WTC11 (cell line): ENCODE measurements at regions not wholly inside any gene's neighbourhood (a gene's known extent, or its start where the extent isn't known, plus 50 kb on each side); places are given as distances from the start of the nearest gene placed in this dataset.
A peak's percentile ranks its signal among the peaks of the same experiment; 100 is the strongest.

Experiments
- ATAC-seq: fragments of 200-7000 bp; cut with Tn5 transposase; 2 replicates; pipeline ENCODE4 v1.10.0; 2021; ENCODE audit warnings: mild to moderate bottlenecking, moderate library complexity
- CTCF ChIA-PET: fragments of 300-600 bp; sonication (Branson Sonifier 250); formaldehyde crosslinking; loops from one replicate; lab custom pipeline; 2021; ENCODE audit warnings: antibody characterized with exemption; lab: Charles Lee
- POLR2A ChIA-PET: fragments of 350-600 bp; sonication (Branson Sonifier 250); formaldehyde crosslinking; loops from one replicate; lab custom pipeline; 2021; ENCODE audit warnings: antibody characterized with exemption; lab: Charles Lee
- DNase-seq: peaks from one replicate; pipeline ENCODE4 v3.0.0; 2021; ENCODE audit warnings: low spot score
- H3K27ac Mint-ChIP-seq: 2 replicates; pipeline ENCODE4 v1.8.0; 2021; ENCODE audit warnings: mixed read lengths
- H3K27me3 Mint-ChIP-seq: 2 replicates; pipeline ENCODE4 v1.8.0; 2021; ENCODE audit warnings: low read depth, mild to moderate bottlenecking, moderate library complexity, mixed read lengths
- H3K36me3 Mint-ChIP-seq: 2 replicates; pipeline ENCODE4 v1.8.0; 2021; ENCODE audit warnings: mixed read lengths
- H3K4me1 Mint-ChIP-seq: 2 replicates; pipeline ENCODE4 v1.8.0; 2022; ENCODE audit warnings: mixed read lengths
- H3K4me3 Mint-ChIP-seq: 2 replicates; pipeline ENCODE4 v1.8.0; 2021; ENCODE audit warnings: mild to moderate bottlenecking, moderate library complexity, mixed read lengths
- H3K9me3 Mint-ChIP-seq: 2 replicates; pipeline ENCODE4 v1.8.0; 2021; ENCODE audit warnings: mixed read lengths
- EMX1 ChIP-seq: fragments of 250-450 bp; sonication (Bioruptor Pico); IDR thresholded peaks from 2 replicates; pipeline ENCODE4 v1.8.0; 2021; ENCODE audit warnings: mild to moderate bottlenecking
- FOXJ3 ChIP-seq: sonication (generic); formaldehyde crosslinking; IDR thresholded peaks from 2 replicates; pipeline ENCODE4 v1.9.0; 2021; ENCODE audit warnings: missing genetic modification reagents, mild to moderate bottlenecking, borderline replicate concordance
- GTF2I ChIP-seq: fragments of 250-450 bp; sonication (Bioruptor Pico); conservative IDR thresholded peaks from 2 replicates; pipeline ENCODE4 v1.4.0; 2021; ENCODE audit warnings: mild to moderate bottlenecking
- HMGA2 ChIP-seq: fragments of 250-450 bp; sonication (Bioruptor Pico); IDR thresholded peaks from 2 replicates; pipeline ENCODE4 v1.4.0; 2021; ENCODE audit warnings: mild to moderate bottlenecking, moderate library complexity
- OVOL2 ChIP-seq: fragments of 250-450 bp; sonication (Bioruptor Pico); IDR thresholded peaks from 2 replicates; pipeline ENCODE4 v1.9.0; 2021; ENCODE audit warnings: mild to moderate bottlenecking, borderline replicate concordance
- SP1 ChIP-seq: sonication (generic); formaldehyde crosslinking; conservative IDR thresholded peaks from 2 replicates; pipeline ENCODE4 v1.8.1; 2022; ENCODE audit warnings: missing genetic modification reagents
- ZNF263 ChIP-seq: sonication (generic); formaldehyde crosslinking; IDR thresholded peaks from 2 replicates; pipeline ENCODE4 v1.8.1; 2022; ENCODE audit warnings: low read depth, mild to moderate bottlenecking, moderate library complexity, missing genetic modification reagents
- ZNF416 ChIP-seq: fragments of 250-450 bp; sonication (Bioruptor Pico); IDR thresholded peaks from 2 replicates; pipeline ENCODE4 v1.9.0; 2021; ENCODE audit warnings: mild to moderate bottlenecking, inconsistent platforms
- TF ChIP-seq, protein P1 (sequence below): sonication (generic); formaldehyde crosslinking; IDR thresholded peaks from 2 replicates; pipeline ENCODE4 v1.8.0; 2023; ENCODE audit warnings: mild to moderate bottlenecking, missing genetic modification reagents
- TF ChIP-seq, protein P2 (sequence below): sonication (generic); formaldehyde crosslinking; IDR thresholded peaks from 2 replicates; pipeline ENCODE4 v1.8.1; 2022; ENCODE audit warnings: low read depth, missing genetic modification reagents, borderline replicate concordance
- TF ChIP-seq, protein P3 (sequence below): sonication (generic); formaldehyde crosslinking; IDR thresholded peaks from 2 replicates; pipeline ENCODE4 v1.8.1; 2023; ENCODE audit warnings: mild to moderate bottlenecking, missing genetic modification reagents
- TF ChIP-seq, protein P4 (sequence below): sonication (generic); formaldehyde crosslinking; IDR thresholded peaks from 2 replicates; pipeline ENCODE4 v1.8.1; 2023; ENCODE audit warnings: mild to moderate bottlenecking, missing genetic modification reagents, moderate library complexity
- TF ChIP-seq, protein P5 (sequence below): fragments of 250-450 bp; sonication (Bioruptor Pico); IDR thresholded peaks from 2 replicates; pipeline ENCODE4 v1.9.0; 2021; ENCODE audit warnings: moderate library complexity, mild to moderate bottlenecking, inconsistent platforms, borderline replicate concordance
- TF ChIP-seq, protein P6 (sequence below): sonication (generic); formaldehyde crosslinking; conservative IDR thresholded peaks from 2 replicates; pipeline ENCODE4 v1.8.1; 2022; ENCODE audit warnings: mild to moderate bottlenecking, missing genetic modification reagents
- TF ChIP-seq, protein P7 (sequence below): sonication (generic); formaldehyde crosslinking; IDR thresholded peaks from 2 replicates; pipeline ENCODE4 v1.8.1; 2022; ENCODE audit warnings: low read depth, mild to moderate bottlenecking, moderate library complexity, missing genetic modification reagents, borderline replicate concordance
- TF ChIP-seq, protein P8 (sequence below): fragments of 250-450 bp; sonication (Bioruptor Pico); IDR thresholded peaks from 2 replicates; pipeline ENCODE4 v1.9.0; 2021; ENCODE audit warnings: mild to moderate bottlenecking, borderline replicate concordance
- TF ChIP-seq, protein P9 (sequence below): sonication (generic); formaldehyde crosslinking; IDR thresholded peaks from 2 replicates; pipeline ENCODE4 v1.8.1; 2023; ENCODE audit warnings: mild to moderate bottlenecking, missing genetic modification reagents

DNA sequence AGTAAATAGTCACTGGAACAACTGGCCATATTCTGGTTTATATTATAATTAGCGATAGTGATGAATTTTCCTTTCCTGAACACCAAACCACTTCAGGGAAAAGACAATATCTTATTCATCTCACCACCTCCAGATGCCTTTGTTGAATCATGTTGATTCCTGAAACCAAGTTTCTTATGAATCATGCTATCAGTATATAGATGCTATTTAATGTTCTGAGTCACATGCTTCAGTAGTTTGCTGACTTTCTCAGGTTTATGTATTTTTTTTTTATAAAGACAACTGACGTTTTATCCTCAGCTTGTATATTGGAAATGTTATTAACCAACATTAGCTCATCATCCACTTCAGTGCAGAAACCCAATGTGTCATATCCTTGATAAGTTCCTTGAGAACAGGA is 710.2 kb upstream of the POU3F2 start (continued):
- TF ChIP-seq, protein P1, sequence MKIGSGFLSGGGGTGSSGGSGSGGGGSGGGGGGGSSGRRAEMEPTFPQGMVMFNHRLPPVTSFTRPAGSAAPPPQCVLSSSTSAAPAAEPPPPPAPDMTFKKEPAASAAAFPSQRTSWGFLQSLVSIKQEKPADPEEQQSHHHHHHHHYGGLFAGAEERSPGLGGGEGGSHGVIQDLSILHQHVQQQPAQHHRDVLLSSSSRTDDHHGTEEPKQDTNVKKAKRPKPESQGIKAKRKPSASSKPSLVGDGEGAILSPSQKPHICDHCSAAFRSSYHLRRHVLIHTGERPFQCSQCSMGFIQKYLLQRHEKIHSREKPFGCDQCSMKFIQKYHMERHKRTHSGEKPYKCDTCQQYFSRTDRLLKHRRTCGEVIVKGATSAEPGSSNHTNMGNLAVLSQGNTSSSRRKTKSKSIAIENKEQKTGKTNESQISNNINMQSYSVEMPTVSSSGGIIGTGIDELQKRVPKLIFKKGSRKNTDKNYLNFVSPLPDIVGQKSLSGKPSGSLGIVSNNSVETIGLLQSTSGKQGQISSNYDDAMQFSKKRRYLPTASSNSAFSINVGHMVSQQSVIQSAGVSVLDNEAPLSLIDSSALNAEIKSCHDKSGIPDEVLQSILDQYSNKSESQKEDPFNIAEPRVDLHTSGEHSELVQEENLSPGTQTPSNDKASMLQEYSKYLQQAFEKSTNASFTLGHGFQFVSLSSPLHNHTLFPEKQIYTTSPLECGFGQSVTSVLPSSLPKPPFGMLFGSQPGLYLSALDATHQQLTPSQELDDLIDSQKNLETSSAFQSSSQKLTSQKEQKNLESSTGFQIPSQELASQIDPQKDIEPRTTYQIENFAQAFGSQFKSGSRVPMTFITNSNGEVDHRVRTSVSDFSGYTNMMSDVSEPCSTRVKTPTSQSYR (CRISPR knock-in tag) = no peak

DNA sequence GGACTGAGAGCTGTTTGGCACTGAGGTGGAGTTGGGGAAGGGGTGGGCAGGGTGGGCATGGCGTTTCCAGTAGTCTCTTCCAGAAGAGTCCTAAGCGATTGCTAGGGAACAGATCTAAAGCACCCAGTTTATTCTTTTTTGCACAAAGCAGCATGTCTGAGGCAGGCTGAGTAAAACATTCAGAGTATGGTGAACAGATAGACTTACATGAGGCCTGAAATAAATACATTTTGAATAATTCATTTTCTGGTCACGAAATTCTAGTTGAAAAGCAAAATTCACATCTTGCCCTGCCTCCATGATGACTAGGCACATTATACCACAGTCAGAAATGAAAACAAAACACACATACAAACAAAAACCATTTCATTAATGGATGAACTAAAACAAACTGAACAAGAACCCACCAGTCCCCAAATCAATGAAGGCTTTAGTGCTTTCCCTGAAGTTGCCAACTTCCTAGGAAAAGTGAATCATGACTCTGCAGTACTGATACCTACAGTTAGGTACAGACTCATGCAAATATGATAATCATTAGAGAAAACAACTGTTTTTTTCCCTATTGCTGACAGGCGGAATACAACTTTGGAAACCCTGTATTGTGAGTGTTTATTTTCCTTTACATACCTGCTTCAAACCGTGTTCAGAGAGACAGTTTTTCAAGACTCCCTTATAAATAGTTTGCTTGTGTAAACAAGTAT is 702.9 kb upstream of the POU3F2 start:
- ATAC-seq (no peak), DNase-seq (no peak)
- POLR2A ChIA-PET = no interaction called here
- TF ChIP-seq ZNF416 (CRISPR knock-in tag) (no peak), GTF2I (no peak)
- TF ChIP-seq, protein P2, sequence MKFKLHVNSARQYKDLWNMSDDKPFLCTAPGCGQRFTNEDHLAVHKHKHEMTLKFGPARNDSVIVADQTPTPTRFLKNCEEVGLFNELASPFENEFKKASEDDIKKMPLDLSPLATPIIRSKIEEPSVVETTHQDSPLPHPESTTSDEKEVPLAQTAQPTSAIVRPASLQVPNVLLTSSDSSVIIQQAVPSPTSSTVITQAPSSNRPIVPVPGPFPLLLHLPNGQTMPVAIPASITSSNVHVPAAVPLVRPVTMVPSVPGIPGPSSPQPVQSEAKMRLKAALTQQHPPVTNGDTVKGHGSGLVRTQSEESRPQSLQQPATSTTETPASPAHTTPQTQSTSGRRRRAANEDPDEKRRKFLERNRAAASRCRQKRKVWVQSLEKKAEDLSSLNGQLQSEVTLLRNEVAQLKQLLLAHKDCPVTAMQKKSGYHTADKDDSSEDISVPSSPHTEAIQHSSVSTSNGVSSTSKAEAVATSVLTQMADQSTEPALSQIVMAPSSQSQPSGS = no peak
- TF ChIP-seq, protein P3, sequence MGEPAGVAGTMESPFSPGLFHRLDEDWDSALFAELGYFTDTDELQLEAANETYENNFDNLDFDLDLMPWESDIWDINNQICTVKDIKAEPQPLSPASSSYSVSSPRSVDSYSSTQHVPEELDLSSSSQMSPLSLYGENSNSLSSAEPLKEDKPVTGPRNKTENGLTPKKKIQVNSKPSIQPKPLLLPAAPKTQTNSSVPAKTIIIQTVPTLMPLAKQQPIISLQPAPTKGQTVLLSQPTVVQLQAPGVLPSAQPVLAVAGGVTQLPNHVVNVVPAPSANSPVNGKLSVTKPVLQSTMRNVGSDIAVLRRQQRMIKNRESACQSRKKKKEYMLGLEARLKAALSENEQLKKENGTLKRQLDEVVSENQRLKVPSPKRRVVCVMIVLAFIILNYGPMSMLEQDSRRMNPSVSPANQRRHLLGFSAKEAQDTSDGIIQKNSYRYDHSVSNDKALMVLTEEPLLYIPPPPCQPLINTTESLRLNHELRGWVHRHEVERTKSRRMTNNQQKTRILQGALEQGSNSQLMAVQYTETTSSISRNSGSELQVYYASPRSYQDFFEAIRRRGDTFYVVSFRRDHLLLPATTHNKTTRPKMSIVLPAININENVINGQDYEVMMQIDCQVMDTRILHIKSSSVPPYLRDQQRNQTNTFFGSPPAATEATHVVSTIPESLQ (CRISPR knock-in tag) = no peak
- TF ChIP-seq, protein P4, sequence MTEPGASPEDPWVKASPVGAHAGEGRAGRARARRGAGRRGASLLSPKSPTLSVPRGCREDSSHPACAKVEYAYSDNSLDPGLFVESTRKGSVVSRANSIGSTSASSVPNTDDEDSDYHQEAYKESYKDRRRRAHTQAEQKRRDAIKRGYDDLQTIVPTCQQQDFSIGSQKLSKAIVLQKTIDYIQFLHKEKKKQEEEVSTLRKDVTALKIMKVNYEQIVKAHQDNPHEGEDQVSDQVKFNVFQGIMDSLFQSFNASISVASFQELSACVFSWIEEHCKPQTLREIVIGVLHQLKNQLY (CRISPR knock-in tag) = no peak
- no peaks in the 10 kb centered on the region for H3K36me3 Mint-ChIP-seq
- CTCF ChIA-PET = no interaction called here
- H3K4me1 Mint-ChIP-seq = peaks cover 26% of the 10 kb centered on the region
- no peak overlapping the region for H3K27ac Mint-ChIP-seq
- H3K27me3 Mint-ChIP-seq = no peaks in the 10 kb centered on the region
- H3K9me3 Mint-ChIP-seq = no peaks in the 10 kb centered on the region
- H3K4me3 Mint-ChIP-seq = no peak overlapping the region

DNA sequence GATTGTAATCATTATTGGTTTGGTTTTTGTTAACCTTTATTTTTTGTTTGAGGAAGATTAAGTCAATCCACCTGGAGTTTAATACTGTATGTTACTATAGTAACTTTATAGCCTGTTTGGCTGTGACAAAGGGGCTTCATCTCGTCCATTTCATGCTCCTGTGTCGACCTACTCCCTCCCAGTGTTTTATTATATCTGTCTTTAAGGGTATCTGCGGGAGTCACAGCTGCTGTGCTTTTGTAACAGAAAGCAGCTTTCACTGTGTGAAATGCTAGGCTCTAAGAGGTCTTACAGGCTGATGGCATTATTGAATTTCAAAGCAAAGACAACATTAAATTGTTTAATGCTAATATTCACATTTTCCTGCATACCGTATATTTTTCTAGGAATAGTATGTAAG is 698.0 kb upstream of the POU3F2 start:
- POLR2A ChIA-PET = no interaction called here
- H3K4me1 Mint-ChIP-seq = peaks cover 33% of the 10 kb centered on the region
- H3K27me3 Mint-ChIP-seq = no peaks in the 10 kb centered on the region
- H3K36me3 Mint-ChIP-seq = peaks cover 6% of the 10 kb centered on the region
- H3K4me3 Mint-ChIP-seq = no peak overlapping the region
- peaks cover 10% of the 10 kb centered on the region for H3K9me3 Mint-ChIP-seq
- ATAC-seq (peak; percentile 81), DNase-seq (no peak)
- H3K27ac Mint-ChIP-seq = no peak overlapping the region; the same call in 1 of the 2 replicates
- CTCF ChIA-PET = no interaction called here
- TF ChIP-seq, protein P5, sequence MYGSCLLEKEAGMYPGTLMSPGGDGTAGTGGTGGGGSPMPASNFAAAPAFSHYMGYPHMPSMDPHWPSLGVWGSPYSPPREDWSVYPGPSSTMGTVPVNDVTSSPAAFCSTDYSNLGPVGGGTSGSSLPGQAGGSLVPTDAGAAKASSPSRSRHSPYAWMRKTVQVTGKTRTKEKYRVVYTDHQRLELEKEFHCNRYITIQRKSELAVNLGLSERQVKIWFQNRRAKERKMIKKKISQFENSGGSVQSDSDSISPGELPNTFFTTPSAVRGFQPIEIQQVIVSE = no peak
- TF ChIP-seq, protein P6, sequence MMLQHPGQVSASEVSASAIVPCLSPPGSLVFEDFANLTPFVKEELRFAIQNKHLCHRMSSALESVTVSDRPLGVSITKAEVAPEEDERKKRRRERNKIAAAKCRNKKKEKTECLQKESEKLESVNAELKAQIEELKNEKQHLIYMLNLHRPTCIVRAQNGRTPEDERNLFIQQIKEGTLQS (CRISPR knock-in tag) = no peak
- TF ChIP-seq EMX1 = no peak
- no peak for TF ChIP-seq FOXJ3 (CRISPR knock-in tag)
- TF ChIP-seq, protein P7, sequence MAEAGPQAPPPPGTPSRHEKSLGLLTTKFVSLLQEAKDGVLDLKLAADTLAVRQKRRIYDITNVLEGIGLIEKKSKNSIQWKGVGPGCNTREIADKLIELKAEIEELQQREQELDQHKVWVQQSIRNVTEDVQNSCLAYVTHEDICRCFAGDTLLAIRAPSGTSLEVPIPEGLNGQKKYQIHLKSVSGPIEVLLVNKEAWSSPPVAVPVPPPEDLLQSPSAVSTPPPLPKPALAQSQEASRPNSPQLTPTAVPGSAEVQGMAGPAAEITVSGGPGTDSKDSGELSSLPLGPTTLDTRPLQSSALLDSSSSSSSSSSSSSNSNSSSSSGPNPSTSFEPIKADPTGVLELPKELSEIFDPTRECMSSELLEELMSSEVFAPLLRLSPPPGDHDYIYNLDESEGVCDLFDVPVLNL = no peak
- no peak for TF ChIP-seq SP1 (CRISPR knock-in tag)
- TF ChIP-seq, protein P8, sequence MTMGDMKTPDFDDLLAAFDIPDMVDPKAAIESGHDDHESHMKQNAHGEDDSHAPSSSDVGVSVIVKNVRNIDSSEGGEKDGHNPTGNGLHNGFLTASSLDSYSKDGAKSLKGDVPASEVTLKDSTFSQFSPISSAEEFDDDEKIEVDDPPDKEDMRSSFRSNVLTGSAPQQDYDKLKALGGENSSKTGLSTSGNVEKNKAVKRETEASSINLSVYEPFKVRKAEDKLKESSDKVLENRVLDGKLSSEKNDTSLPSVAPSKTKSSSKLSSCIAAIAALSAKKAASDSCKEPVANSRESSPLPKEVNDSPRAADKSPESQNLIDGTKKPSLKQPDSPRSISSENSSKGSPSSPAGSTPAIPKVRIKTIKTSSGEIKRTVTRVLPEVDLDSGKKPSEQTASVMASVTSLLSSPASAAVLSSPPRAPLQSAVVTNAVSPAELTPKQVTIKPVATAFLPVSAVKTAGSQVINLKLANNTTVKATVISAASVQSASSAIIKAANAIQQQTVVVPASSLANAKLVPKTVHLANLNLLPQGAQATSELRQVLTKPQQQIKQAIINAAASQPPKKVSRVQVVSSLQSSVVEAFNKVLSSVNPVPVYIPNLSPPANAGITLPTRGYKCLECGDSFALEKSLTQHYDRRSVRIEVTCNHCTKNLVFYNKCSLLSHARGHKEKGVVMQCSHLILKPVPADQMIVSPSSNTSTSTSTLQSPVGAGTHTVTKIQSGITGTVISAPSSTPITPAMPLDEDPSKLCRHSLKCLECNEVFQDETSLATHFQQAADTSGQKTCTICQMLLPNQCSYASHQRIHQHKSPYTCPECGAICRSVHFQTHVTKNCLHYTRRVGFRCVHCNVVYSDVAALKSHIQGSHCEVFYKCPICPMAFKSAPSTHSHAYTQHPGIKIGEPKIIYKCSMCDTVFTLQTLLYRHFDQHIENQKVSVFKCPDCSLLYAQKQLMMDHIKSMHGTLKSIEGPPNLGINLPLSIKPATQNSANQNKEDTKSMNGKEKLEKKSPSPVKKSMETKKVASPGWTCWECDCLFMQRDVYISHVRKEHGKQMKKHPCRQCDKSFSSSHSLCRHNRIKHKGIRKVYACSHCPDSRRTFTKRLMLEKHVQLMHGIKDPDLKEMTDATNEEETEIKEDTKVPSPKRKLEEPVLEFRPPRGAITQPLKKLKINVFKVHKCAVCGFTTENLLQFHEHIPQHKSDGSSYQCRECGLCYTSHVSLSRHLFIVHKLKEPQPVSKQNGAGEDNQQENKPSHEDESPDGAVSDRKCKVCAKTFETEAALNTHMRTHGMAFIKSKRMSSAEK (CRISPR knock-in tag) = no peak
- no peak for TF ChIP-seq OVOL2
- TF ChIP-seq ZNF263 (CRISPR knock-in tag) = no peak
- no peak for TF ChIP-seq HMGA2 (CRISPR knock-in tag)
- TF ChIP-seq, protein P9, sequence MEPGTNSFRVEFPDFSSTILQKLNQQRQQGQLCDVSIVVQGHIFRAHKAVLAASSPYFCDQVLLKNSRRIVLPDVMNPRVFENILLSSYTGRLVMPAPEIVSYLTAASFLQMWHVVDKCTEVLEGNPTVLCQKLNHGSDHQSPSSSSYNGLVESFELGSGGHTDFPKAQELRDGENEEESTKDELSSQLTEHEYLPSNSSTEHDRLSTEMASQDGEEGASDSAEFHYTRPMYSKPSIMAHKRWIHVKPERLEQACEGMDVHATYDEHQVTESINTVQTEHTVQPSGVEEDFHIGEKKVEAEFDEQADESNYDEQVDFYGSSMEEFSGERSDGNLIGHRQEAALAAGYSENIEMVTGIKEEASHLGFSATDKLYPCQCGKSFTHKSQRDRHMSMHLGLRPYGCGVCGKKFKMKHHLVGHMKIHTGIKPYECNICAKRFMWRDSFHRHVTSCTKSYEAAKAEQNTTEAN (CRISPR knock-in tag) = no peak
